ENCODE measurements at regions not wholly inside any gene's neighbourhood (a gene's known extent, or its start where the extent isn't known, plus 50 kb on each side); places are given as distances from the start of the nearest gene placed in this dataset.

GRCh38 chr3:139129892-139130291, 85.2 kb upstream of the PRR23C start:
- whole genome bisulfite sequencing, 2 donors = 75% methylated on average over 2 of the region's 2 CpGs
- no peak for DNase-seq
- H3K4me1 ChIP-seq = no peaks in the 10 kb centered on the region
- TF ChIP-seq CTCF (IDR thresholded peaks at IDR 0.05) (no peak), POLR2A (IDR thresholded peaks at IDR 0.05) (no peak)
- H3K27ac ChIP-seq = no peak overlapping the region
- H3K27me3 ChIP-seq = no peaks in the 10 kb centered on the region
- intact Hi-C loops (cut with DNase I; ENCODE audit: low total_unique reads) = no loop called here
- H3K4me3 ChIP-seq = no peak overlapping the region
- H3K36me3 ChIP-seq (ENCODE audit: low read depth, missing control alignments) = no peaks in the 10 kb centered on the region
- no peaks in the 10 kb centered on the region for H3K9me3 ChIP-seq

- no peak for TF ChIP-seq POLR2A (IDR thresholded peaks at IDR 0.05)
- TF ChIP-seq CTCF (IDR thresholded peaks at IDR 0.05) = no peak
- Histone ChIP-seq H3K36me3 (ENCODE audit: low read depth, missing control alignments) (no peaks in the 10 kb centered on the region), H3K4me3 (no peak overlapping the region), H3K27me3 (no peaks in the 10 kb centered on the region), H3K27ac (no peak overlapping the region), H3K4me1 (no peaks in the 10 kb centered on the region), H3K9me3 (no peaks in the 10 kb centered on the region)
- intact Hi-C loops (cut with DNase I; ENCODE audit: low total_unique reads) = no loop called here
- DNase-seq = no peak
- WGBS, 2 donors = 48 to 65% methylated on average over 3 of the region's 3 CpGs
These were observed 85.9 kb upstream of the PRR23C start for GRCh38 chr3:139130390-139131140.

GRCh38 chr3:139131951-139132350, 87.3 kb upstream of the PRR23C start:
- 89 to 93% methylated on average over 1 of the region's 1 CpG for WGBS, 2 donors
- DNase-seq = no peak
- Histone ChIP-seq H3K9me3 (no peaks in the 10 kb centered on the region), H3K27me3 (no peaks in the 10 kb centered on the region), H3K4me3 (no peak overlapping the region), H3K4me1 (no peaks in the 10 kb centered on the region), H3K27ac (no peak overlapping the region), H3K36me3 (ENCODE audit: low read depth, missing control alignments) (no peaks in the 10 kb centered on the region)
- TF ChIP-seq POLR2A (IDR thresholded peaks at IDR 0.05) = no peak
- no peak for TF ChIP-seq CTCF (IDR thresholded peaks at IDR 0.05)
- intact Hi-C loops (cut with DNase I; ENCODE audit: low total_unique reads) = no loop called here

GRCh38 chr3:139132976-139133375, 88.3 kb upstream of the PRR23C start:
- H3K4me1 ChIP-seq = no peaks in the 10 kb centered on the region
- no peaks in the 10 kb centered on the region for H3K36me3 ChIP-seq (ENCODE audit: low read depth, missing control alignments)
- no peak overlapping the region for H3K27ac ChIP-seq
- no peak overlapping the region for H3K4me3 ChIP-seq
- no peaks in the 10 kb centered on the region for H3K9me3 ChIP-seq
- intact Hi-C loops (cut with DNase I; ENCODE audit: low total_unique reads) = no loop called here
- TF ChIP-seq CTCF (IDR thresholded peaks at IDR 0.05) = no peak
- no peak for TF ChIP-seq POLR2A (IDR thresholded peaks at IDR 0.05)
- H3K27me3 ChIP-seq = no peaks in the 10 kb centered on the region
- no peak for DNase-seq
- WGBS, 2 donors = 90 to 91% methylated on average over 1 of the region's 1 CpG
